Body of pancreas (tissue), 4 donors: ENCODE measurements at regions not wholly inside any gene's neighbourhood (a gene's known extent, or its start where the extent isn't known, plus 50 kb on each side); places are given as distances from the start of the nearest gene placed in this dataset.

Experiments used
- CTCF ChIP-seq, 7 experiments: fragments of 450-650 bp in 4 of 7; fragments of 200-600 bp in 3 of 7; sonication (generic) in 3 of 7; IDR thresholded peaks; one replicate each; pipeline ENCODE4 v1.5.1; 2016 to 2019; ENCODE audit warnings: antibody characterized with exemption in 7 of 7
- POLR2A ChIP-seq, 3 donors: fragments of 450-650 bp; IDR thresholded peaks; one replicate each; pipeline ENCODE4 v1.6.1; 2016; ENCODE audit warnings: antibody characterized with exemption in 3 of 3, mild to moderate bottlenecking in 2 of 3

GRCh38 chr14:101395779-101396178 lies 165.5 kb upstream of the DIO3 start:
- TF ChIP-seq CTCF (IDR thresholded peaks at IDR 0.05) (no peak), POLR2A (IDR thresholded peaks at IDR 0.05) (no peak)
